ENCODE measurements at regions not wholly inside any gene's neighbourhood (a gene's known extent, or its start where the extent isn't known, plus 50 kb on each side); places are given as distances from the start of the nearest gene placed in this dataset.

DNA sequence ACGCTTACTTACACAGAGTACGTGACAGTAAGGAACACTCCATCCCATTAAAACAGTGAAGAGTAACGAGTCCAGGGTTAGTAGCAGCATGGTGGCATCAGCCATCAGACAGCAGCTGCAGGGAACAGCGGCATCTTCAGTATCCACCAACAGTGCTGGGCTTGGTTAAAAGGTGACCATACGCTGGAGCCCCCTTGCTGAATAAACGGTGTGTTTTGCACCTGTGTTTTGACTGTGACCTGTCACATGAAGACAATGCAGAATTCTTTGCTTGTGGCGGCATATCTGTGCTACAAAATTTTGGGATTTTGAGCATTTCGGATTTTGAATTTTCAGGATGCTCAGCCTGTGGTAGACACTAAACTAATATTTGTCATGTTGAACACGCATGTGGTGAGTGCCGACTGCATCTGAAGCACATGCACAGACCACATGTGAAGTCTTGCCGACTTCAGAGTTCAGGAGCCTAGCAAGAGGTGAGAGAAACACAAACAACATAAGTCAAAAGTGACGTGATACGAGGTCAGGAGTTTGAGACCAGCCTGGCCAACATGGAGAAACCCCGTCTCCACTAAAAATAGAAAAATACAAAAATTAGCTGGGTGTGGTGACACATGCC, 69.3 kb upstream of the FRMD1 start:
- DNase-seq = no peak
- no peaks in the 10 kb centered on the region for H3K36me3 ChIP-seq (replicated peaks; ENCODE audit: control insufficient read depth, insufficient read depth, low read length)
- no peaks in the 10 kb centered on the region for H3K27me3 ChIP-seq (ENCODE audit: control insufficient read depth, insufficient read depth, low read length)
- H3K4me3 ChIP-seq (ENCODE audit: insufficient read depth, low read depth, low read length) = no peak overlapping the region

- DNase-seq = peak; percentile 2
- Histone ChIP-seq H3K27me3 (ENCODE audit: control insufficient read depth, insufficient read depth, low read length) (no peaks in the 10 kb centered on the region), H3K36me3 (replicated peaks; ENCODE audit: control insufficient read depth, insufficient read depth, low read length) (no peaks in the 10 kb centered on the region), H3K4me3 (ENCODE audit: insufficient read depth, low read depth, low read length) (no peak overlapping the region)
These were observed 68.3 kb upstream of the FRMD1 start for GRCh38 chr6:168147205-168147738.

GRCh38 chr6:168145747-168146596, 67.0 kb upstream of the FRMD1 start:
- no peaks in the 10 kb centered on the region for H3K27me3 ChIP-seq (ENCODE audit: control insufficient read depth, insufficient read depth, low read length)
- H3K4me3 ChIP-seq (ENCODE audit: insufficient read depth, low read depth, low read length) = no peak overlapping the region
- H3K36me3 ChIP-seq (replicated peaks; ENCODE audit: control insufficient read depth, insufficient read depth, low read length) = no peaks in the 10 kb centered on the region
- DNase-seq = no peak

GRCh38 chr6:168139121-168139520, 60.1 kb upstream of the FRMD1 start:
- Histone ChIP-seq H3K36me3 (replicated peaks; ENCODE audit: control insufficient read depth, insufficient read depth, low read length) (no peaks in the 10 kb centered on the region), H3K27me3 (ENCODE audit: control insufficient read depth, insufficient read depth, low read length) (no peaks in the 10 kb centered on the region), H3K4me3 (ENCODE audit: insufficient read depth, low read depth, low read length) (no peak overlapping the region)
- peak; percentile 4 for DNase-seq

- DNase-seq = peak; percentile 16
- Histone ChIP-seq H3K36me3 (replicated peaks; ENCODE audit: control insufficient read depth, insufficient read depth, low read length) (no peaks in the 10 kb centered on the region), H3K4me3 (ENCODE audit: insufficient read depth, low read depth, low read length) (no peak overlapping the region), H3K27me3 (ENCODE audit: control insufficient read depth, insufficient read depth, low read length) (no peaks in the 10 kb centered on the region)
These were observed 59.4 kb upstream of the FRMD1 start for GRCh38 chr6:168138436-168138835.

GRCh38 chr6:168137024-168137423, 58.0 kb upstream of the FRMD1 start:
- Histone ChIP-seq H3K36me3 (replicated peaks; ENCODE audit: control insufficient read depth, insufficient read depth, low read length) (no peaks in the 10 kb centered on the region), H3K27me3 (ENCODE audit: control insufficient read depth, insufficient read depth, low read length) (no peaks in the 10 kb centered on the region), H3K4me3 (ENCODE audit: insufficient read depth, low read depth, low read length) (no peak overlapping the region)
- no peak for DNase-seq

DNA sequence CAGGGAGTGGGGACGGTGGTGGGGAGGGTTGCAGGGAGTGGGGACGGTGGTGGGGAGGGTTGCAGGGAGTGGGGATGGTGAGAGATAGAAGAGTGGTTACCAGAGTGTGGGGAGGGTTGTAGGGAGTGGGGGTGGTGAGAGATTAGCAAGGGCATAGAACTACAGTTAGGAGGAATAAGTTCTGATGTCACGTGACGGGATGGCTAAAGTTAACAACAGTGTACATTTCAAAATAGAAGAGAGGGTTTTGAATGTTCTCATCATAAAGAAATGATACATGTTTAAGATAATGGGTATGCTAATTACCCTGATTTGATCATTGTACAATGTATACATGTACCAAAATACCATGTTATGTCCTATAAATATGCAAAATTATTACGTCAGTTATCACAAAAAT, 57.6 kb upstream of the FRMD1 start:
- DNase-seq = peak; percentile 16
- H3K4me3 ChIP-seq (ENCODE audit: insufficient read depth, low read depth, low read length) = no peak overlapping the region
- no peaks in the 10 kb centered on the region for H3K27me3 ChIP-seq (ENCODE audit: control insufficient read depth, insufficient read depth, low read length)
- H3K36me3 ChIP-seq (replicated peaks; ENCODE audit: control insufficient read depth, insufficient read depth, low read length) = no peaks in the 10 kb centered on the region

DNA sequence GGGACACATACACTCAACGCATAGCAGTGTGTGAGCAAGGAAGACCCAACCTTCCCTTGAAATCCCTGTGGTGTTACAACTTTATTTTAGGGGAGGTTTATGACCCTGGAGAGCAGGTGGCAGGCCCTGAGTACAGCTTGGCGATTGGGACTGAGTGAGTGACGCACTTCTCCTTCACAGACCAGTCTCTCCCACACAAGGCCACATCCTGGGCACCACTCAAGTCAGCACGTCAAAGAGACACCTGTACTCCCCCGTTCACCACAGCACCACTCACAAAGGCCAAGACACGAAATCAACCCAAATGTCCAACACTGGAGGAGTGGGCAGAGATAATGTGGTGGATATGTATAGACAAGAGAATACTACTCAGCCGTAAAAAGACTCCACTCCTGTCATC, 57.0 kb upstream of the FRMD1 start:
- H3K4me3 ChIP-seq (ENCODE audit: insufficient read depth, low read depth, low read length) = no peak overlapping the region
- no peaks in the 10 kb centered on the region for H3K36me3 ChIP-seq (replicated peaks; ENCODE audit: control insufficient read depth, insufficient read depth, low read length)
- peaks cover 2% of the 10 kb centered on the region; the same call in 1 of the 2 replicates for H3K27me3 ChIP-seq (ENCODE audit: control insufficient read depth, insufficient read depth, low read length)
- peak; percentile 5 for DNase-seq

GRCh38 chr6:168134560-168135201, 55.7 kb upstream of the FRMD1 start:
- DNase-seq = peak; percentile 27
- H3K27me3 ChIP-seq (ENCODE audit: control insufficient read depth, insufficient read depth, low read length) = peaks cover 2% of the 10 kb centered on the region; the same call in 1 of the 2 replicates
- no peak overlapping the region for H3K4me3 ChIP-seq (ENCODE audit: insufficient read depth, low read depth, low read length)
- H3K36me3 ChIP-seq (replicated peaks; ENCODE audit: control insufficient read depth, insufficient read depth, low read length) = no peaks in the 10 kb centered on the region

- peak; percentile 22 for DNase-seq
- Histone ChIP-seq H3K4me3 (ENCODE audit: insufficient read depth, low read depth, low read length) (no peak overlapping the region), H3K27me3 (ENCODE audit: control insufficient read depth, insufficient read depth, low read length) (peaks cover 2% of the 10 kb centered on the region; the same call in 1 of the 2 replicates), H3K36me3 (replicated peaks; ENCODE audit: control insufficient read depth, insufficient read depth, low read length) (no peaks in the 10 kb centered on the region)
These were observed 54.9 kb upstream of the FRMD1 start for GRCh38 chr6:168133687-168134559.

- H3K4me3 ChIP-seq (ENCODE audit: insufficient read depth, low read depth, low read length) = no peak overlapping the region
- DNase-seq = peak; percentile 81
- peaks cover 2% of the 10 kb centered on the region; the same call in 1 of the 2 replicates for H3K27me3 ChIP-seq (ENCODE audit: control insufficient read depth, insufficient read depth, low read length)
- no peaks in the 10 kb centered on the region for H3K36me3 ChIP-seq (replicated peaks; ENCODE audit: control insufficient read depth, insufficient read depth, low read length)
These were observed 54.2 kb upstream of the FRMD1 start for GRCh38 chr6:168133168-168133561.

DNA sequence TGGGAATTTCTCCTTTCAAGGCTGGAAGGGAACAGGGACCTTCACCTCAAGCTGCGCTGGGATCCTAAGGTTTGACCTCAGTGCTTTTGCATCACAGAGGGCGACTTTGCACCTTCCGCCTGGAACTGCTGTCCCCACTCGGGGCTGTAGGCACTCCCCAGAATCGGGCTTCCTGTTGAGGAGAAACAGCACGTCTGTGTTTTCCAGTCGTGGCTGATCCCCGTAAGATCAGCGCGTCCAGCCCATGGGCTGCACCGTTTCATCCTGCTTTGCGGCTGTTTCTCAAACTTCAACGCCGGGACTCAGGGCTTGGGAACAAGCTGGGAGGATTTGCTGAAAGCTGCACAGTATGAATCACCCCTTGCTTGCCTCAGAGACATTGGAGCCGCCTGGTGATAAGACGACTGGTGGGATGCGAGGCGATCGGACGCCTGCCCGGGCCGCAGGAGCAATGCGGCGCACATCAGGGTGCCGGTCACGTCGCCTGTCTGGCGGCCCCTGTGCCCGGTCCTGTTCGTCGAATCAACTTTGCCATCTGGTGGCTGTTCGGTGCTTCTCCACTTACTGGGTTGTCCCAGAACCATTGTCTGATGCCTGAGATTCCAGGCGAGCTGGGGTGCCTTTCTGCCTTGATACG, 53.6 kb upstream of the FRMD1 start:
- peak; percentile 92 for DNase-seq
- Histone ChIP-seq H3K4me3 (ENCODE audit: insufficient read depth, low read depth, low read length) (no peak overlapping the region), H3K36me3 (replicated peaks; ENCODE audit: control insufficient read depth, insufficient read depth, low read length) (no peaks in the 10 kb centered on the region), H3K27me3 (ENCODE audit: control insufficient read depth, insufficient read depth, low read length) (peaks cover 2% of the 10 kb centered on the region; the same call in 1 of the 2 replicates)

- H3K27me3 ChIP-seq (ENCODE audit: control insufficient read depth, insufficient read depth, low read length) = peaks cover 2% of the 10 kb centered on the region; the same call in 1 of the 2 replicates
- H3K4me3 ChIP-seq (ENCODE audit: insufficient read depth, low read depth, low read length) = no peak overlapping the region
- H3K36me3 ChIP-seq (replicated peaks; ENCODE audit: control insufficient read depth, insufficient read depth, low read length) = no peaks in the 10 kb centered on the region
- DNase-seq = peak; percentile 70
These were observed 52.7 kb upstream of the FRMD1 start for GRCh38 chr6:168131464-168132415.

Measured in H7 (cell line).